HFFc6 (cell line): ENCODE measurements at regions not wholly inside any gene's neighbourhood (a gene's known extent, or its start where the extent isn't known, plus 50 kb on each side); places are given as distances from the start of the nearest gene placed in this dataset.

Experiments used
- DNase-seq: peaks from one replicate; pipeline ENCODE4 v3.0.0-alpha.2; 2018
- H3K27ac Mint-ChIP-seq: 2 replicates; pipeline ENCODE4 v1.8.0; 2020; ENCODE audit warnings: mild to moderate bottlenecking, mixed read lengths
- H3K27me3 Mint-ChIP-seq: 2 replicates; pipeline ENCODE4 v1.8.0; 2021; ENCODE audit warnings: mild to moderate bottlenecking, moderate library complexity, mixed read lengths; ENCODE audit not compliant: insufficient read depth
- H3K36me3 Mint-ChIP-seq: 2 replicates; pipeline ENCODE4 v1.8.0; 2021; ENCODE audit warnings: low read depth, mixed read lengths
- H3K4me1 Mint-ChIP-seq: 2 replicates; pipeline ENCODE4 v1.8.0; 2020; ENCODE audit warnings: low read depth, mixed read lengths
- H3K4me3 Mint-ChIP-seq: 2 replicates; pipeline ENCODE4 v1.8.0; 2020; ENCODE audit warnings: mild to moderate bottlenecking, moderate library complexity, mixed read lengths
- H3K9me3 Mint-ChIP-seq: 2 replicates; pipeline ENCODE4 v1.8.0; 2020; ENCODE audit warnings: mild to moderate bottlenecking, mixed read lengths
- CTCF ChIP-seq: fragments of 200-600 bp; sonication (generic); IDR thresholded peaks from 2 replicates; pipeline ENCODE4 v1.5.0; 2021; ENCODE audit warnings: antibody characterized with exemption, mild to moderate bottlenecking

- Mint-ChIP-seq H3K9me3 (peaks cover 32% of the 10 kb centered on the region), H3K4me1 (no peaks in the 10 kb centered on the region), H3K27ac (no peak overlapping the region), H3K36me3 (no peaks in the 10 kb centered on the region), H3K27me3 (no peaks in the 10 kb centered on the region), H3K4me3 (no peak overlapping the region)
- DNase-seq: no peak
- TF ChIP-seq CTCF: no peak
Measured at GRCh38 chr3:164781755-164782154, 296.5 kb downstream of the SI start.

GRCh38 chr3:164779816-164780215 lies 298.5 kb downstream of the SI start:
- Mint-ChIP-seq H3K9me3 (peaks cover 20% of the 10 kb centered on the region), H3K4me1 (no peaks in the 10 kb centered on the region), H3K4me3 (no peak overlapping the region), H3K36me3 (no peaks in the 10 kb centered on the region), H3K27me3 (no peaks in the 10 kb centered on the region), H3K27ac (no peak overlapping the region)
- TF ChIP-seq CTCF: no peak
- DNase-seq: no peak

GRCh38 chr3:164752812-164753211 lies 325.5 kb downstream of the SI start:
- H3K4me1 Mint-ChIP-seq: no peaks in the 10 kb centered on the region
- no peak for DNase-seq

GRCh38 chr3:164748626-164749025 lies 329.7 kb downstream of the SI start:
- TF ChIP-seq CTCF: no peak
- H3K36me3 Mint-ChIP-seq: no peaks in the 10 kb centered on the region
- no peak for DNase-seq
- no peak overlapping the region for H3K27ac Mint-ChIP-seq
- no peaks in the 10 kb centered on the region for H3K4me1 Mint-ChIP-seq
- H3K27me3 Mint-ChIP-seq: no peaks in the 10 kb centered on the region; the same call in 1 of the 2 replicates
- H3K9me3 Mint-ChIP-seq: peaks cover 27% of the 10 kb centered on the region
- no peak overlapping the region for H3K4me3 Mint-ChIP-seq

More at GRCh38 chr3:164752812-164753211, 325.5 kb downstream of the SI start:
- Mint-ChIP-seq H3K9me3 (peaks cover 26% of the 10 kb centered on the region), H3K36me3 (no peaks in the 10 kb centered on the region), H3K27ac (no peak overlapping the region), H3K27me3 (no peaks in the 10 kb centered on the region), H3K4me3 (no peak overlapping the region)
- TF ChIP-seq CTCF: no peak

- no peak overlapping the region for H3K27ac Mint-ChIP-seq
- H3K4me1 Mint-ChIP-seq: no peaks in the 10 kb centered on the region
- H3K9me3 Mint-ChIP-seq: peaks cover 53% of the 10 kb centered on the region
- H3K4me3 Mint-ChIP-seq: no peak overlapping the region
- H3K27me3 Mint-ChIP-seq: no peaks in the 10 kb centered on the region; the same call in 1 of the 2 replicates
- TF ChIP-seq CTCF: no peak
- no peaks in the 10 kb centered on the region for H3K36me3 Mint-ChIP-seq
- no peak for DNase-seq
Measured at GRCh38 chr3:164741869-164742268, 336.4 kb downstream of the SI start.

GRCh38 chr3:164737174-164737573 lies 341.1 kb downstream of the SI start:
- no peak overlapping the region for H3K4me3 Mint-ChIP-seq
- no peak for DNase-seq
- H3K27ac Mint-ChIP-seq: no peak overlapping the region
- no peaks in the 10 kb centered on the region for H3K36me3 Mint-ChIP-seq
- no peak for TF ChIP-seq CTCF
- peaks cover 51% of the 10 kb centered on the region for H3K9me3 Mint-ChIP-seq
- H3K4me1 Mint-ChIP-seq: no peaks in the 10 kb centered on the region
- no peaks in the 10 kb centered on the region; the same call in 1 of the 2 replicates for H3K27me3 Mint-ChIP-seq
